Esophagus muscularis mucosa (tissue), 4 donors: ENCODE measurements at regions not wholly inside any gene's neighbourhood (a gene's known extent, or its start where the extent isn't known, plus 50 kb on each side); places are given as distances from the start of the nearest gene placed in this dataset.

Source experiments
- EP300 ChIP-seq: sonication (generic); formaldehyde crosslinking; IDR thresholded peaks from one replicate; pipeline ENCODE4 v1.6.1; 2017; ENCODE audit warnings: antibody characterized with exemption
- POLR2A ChIP-seq: fragments of 450-650 bp; IDR thresholded peaks from one replicate; pipeline ENCODE4 v1.6.1; 2017; ENCODE audit warnings: antibody characterized with exemption, moderate library complexity, mild to moderate bottlenecking, low read depth
- POLR2AphosphoS5 ChIP-seq, 2 donors: sonication (generic); formaldehyde crosslinking; IDR thresholded peaks; one replicate each; pipeline ENCODE4 v1.6.1; 2017; ENCODE audit warnings: antibody characterized with exemption in 2 of 2
- TF ChIP-seq, protein P1 (sequence below), 3 experiments: fragments of 200-600 bp in 2 of 3; fragments of 450-650 bp in 1 of 3; sonication (generic) in 2 of 3; IDR thresholded peaks; one replicate each; pipeline ENCODE4 v1.5.1; 2017 to 2019; ENCODE audit warnings: antibody characterized with exemption in 3 of 3, mild to moderate bottlenecking in 2 of 3, moderate library complexity in 1 of 3

DNA sequence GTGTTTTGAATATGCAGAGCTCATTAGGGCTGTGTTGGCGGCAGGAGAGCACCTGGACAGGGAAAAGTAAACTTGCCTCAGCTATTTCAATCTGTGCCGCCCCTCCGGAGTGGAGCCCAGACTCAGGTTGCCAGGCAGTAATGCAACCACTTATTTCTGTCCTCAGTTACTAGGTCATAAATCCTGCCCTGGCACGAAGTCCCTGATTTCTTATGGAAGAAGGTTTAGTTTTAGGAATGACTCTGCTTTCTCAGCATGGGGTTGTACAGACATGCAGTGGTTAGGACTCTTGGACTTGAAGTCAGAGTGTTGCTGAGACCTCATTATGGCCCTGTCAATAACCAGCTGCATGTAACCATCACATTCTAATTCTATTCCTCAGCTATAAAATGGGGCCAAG lies 98.3 kb upstream of the FGGY start:
- TF ChIP-seq, protein P1, sequence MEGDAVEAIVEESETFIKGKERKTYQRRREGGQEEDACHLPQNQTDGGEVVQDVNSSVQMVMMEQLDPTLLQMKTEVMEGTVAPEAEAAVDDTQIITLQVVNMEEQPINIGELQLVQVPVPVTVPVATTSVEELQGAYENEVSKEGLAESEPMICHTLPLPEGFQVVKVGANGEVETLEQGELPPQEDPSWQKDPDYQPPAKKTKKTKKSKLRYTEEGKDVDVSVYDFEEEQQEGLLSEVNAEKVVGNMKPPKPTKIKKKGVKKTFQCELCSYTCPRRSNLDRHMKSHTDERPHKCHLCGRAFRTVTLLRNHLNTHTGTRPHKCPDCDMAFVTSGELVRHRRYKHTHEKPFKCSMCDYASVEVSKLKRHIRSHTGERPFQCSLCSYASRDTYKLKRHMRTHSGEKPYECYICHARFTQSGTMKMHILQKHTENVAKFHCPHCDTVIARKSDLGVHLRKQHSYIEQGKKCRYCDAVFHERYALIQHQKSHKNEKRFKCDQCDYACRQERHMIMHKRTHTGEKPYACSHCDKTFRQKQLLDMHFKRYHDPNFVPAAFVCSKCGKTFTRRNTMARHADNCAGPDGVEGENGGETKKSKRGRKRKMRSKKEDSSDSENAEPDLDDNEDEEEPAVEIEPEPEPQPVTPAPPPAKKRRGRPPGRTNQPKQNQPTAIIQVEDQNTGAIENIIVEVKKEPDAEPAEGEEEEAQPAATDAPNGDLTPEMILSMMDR (IDR thresholded peaks at IDR 0.05), result no peak
- no peak for TF ChIP-seq EP300
- TF ChIP-seq POLR2AphosphoS5 (IDR thresholded peaks at IDR 0.05), result no peak
- no peak for TF ChIP-seq POLR2A
